GM23338 (cell line): ENCODE measurements at regions not wholly inside any gene's neighbourhood (a gene's known extent, or its start where the extent isn't known, plus 50 kb on each side); places are given as distances from the start of the nearest gene placed in this dataset.

Source experiments
- ATAC-seq: fragments of 200-7000 bp; cut with Tn5 transposase; 3 replicates; pipeline ENCODE4 v1.9.1; 2020
- DNase-seq: peaks from one replicate; pipeline ENCODE4 v3.0.0-alpha.2; 2015; ENCODE audit warnings: low spot score
- H2AFZ ChIP-seq: fragments of 200-600 bp; sonication (generic); 2 replicates; pipeline ENCODE4 v1.8.0; 2016; ENCODE audit warnings: antibody characterized with exemption, mild to moderate bottlenecking, moderate library complexity
- H3F3A ChIP-seq: fragments of 200-600 bp; sonication (generic); replicated peaks from 2 replicates; pipeline ENCODE4 v1.8.0; 2017; ENCODE audit warnings: antibody characterized with exemption, mixed run types, low read depth
- H3K27ac ChIP-seq: fragments of 200-600 bp; sonication (generic); 2 replicates; pipeline ENCODE4 v1.6.1; 2016; ENCODE audit warnings: low read depth
- H3K27me3 ChIP-seq: fragments of 200-600 bp; sonication (generic); 2 replicates; pipeline ENCODE4 v1.8.0; 2016; ENCODE audit warnings: mild to moderate bottlenecking, mixed run types, moderate library complexity; ENCODE audit not compliant: insufficient read depth
- H3K36me3 ChIP-seq: fragments of 200-600 bp; sonication (generic); 2 replicates; pipeline ENCODE4 v1.8.0; 2016; ENCODE audit warnings: mild to moderate bottlenecking; ENCODE audit not compliant: insufficient read depth
- H3K4me1 ChIP-seq: fragments of 200-600 bp; sonication (generic); 2 replicates; pipeline ENCODE4 v1.8.0; 2016; ENCODE audit warnings: mild to moderate bottlenecking, moderate library complexity; ENCODE audit not compliant: insufficient read depth
- H3K4me2 ChIP-seq: fragments of 200-600 bp; sonication (generic); 2 replicates; pipeline ENCODE4 v1.7.1; 2017; ENCODE audit warnings: mixed run types
- H3K4me3 ChIP-seq: fragments of 200-600 bp; sonication (generic); 2 replicates; pipeline ENCODE4 v1.6.1; 2016; ENCODE audit warnings: mixed run types
- H3K79me2 ChIP-seq: fragments of 200-600 bp; sonication (generic); replicated peaks from 2 replicates; pipeline ENCODE4 v1.8.0; 2017; ENCODE audit warnings: mild to moderate bottlenecking; ENCODE audit not compliant: insufficient read depth
- H3K9me2 ChIP-seq: fragments of 200-600 bp; sonication (generic); 2 replicates; pipeline ENCODE4 v1.8.0; 2017; ENCODE audit not compliant: insufficient read depth
- H4K20me1 ChIP-seq: fragments of 200-600 bp; sonication (generic); replicated peaks from 2 replicates; pipeline ENCODE4 v1.8.0; 2017; ENCODE audit warnings: mild to moderate bottlenecking; ENCODE audit not compliant: insufficient read depth
- H3K27ac Mint-ChIP-seq: 2 replicates; pipeline ENCODE4 v1.8.0; 2020; ENCODE audit warnings: inconsistent platforms, mild to moderate bottlenecking, moderate library complexity, mixed read lengths
- H3K27me3 Mint-ChIP-seq: 3 replicates; pipeline ENCODE4 v1.8.0; 2022; ENCODE audit warnings: low read depth, mild to moderate bottlenecking, moderate library complexity, mixed read lengths, inconsistent platforms; ENCODE audit not compliant: insufficient read depth, poor library complexity
- H3K36me3 Mint-ChIP-seq: 3 replicates; pipeline ENCODE4 v1.8.0; 2021; ENCODE audit warnings: low read depth, mild to moderate bottlenecking, inconsistent platforms, moderate library complexity, mixed read lengths
- H3K4me1 Mint-ChIP-seq: 3 replicates; pipeline ENCODE4 v1.8.0; 2020; ENCODE audit warnings: mild to moderate bottlenecking, inconsistent platforms, mixed read lengths
- H3K4me3 Mint-ChIP-seq: 3 replicates; pipeline ENCODE4 v1.8.0; 2021; ENCODE audit warnings: moderate library complexity, mild to moderate bottlenecking, inconsistent platforms, mixed read lengths
- H3K9me3 Mint-ChIP-seq: 3 replicates; pipeline ENCODE4 v1.8.0; 2020; ENCODE audit warnings: moderate library complexity, mild to moderate bottlenecking, inconsistent platforms, mixed read lengths
- EZH2phosphoT487 ChIP-seq: fragments of 200-600 bp; sonication (generic); IDR thresholded peaks from one replicate; pipeline ENCODE4 v1.8.1; 2018; ENCODE audit warnings: antibody characterized with exemption; ENCODE audit not compliant: unreplicated experiment
- ZNF331 ChIP-seq: fragments of 250-450 bp; sonication (Bioruptor Pico); IDR thresholded peaks from 2 replicates; pipeline ENCODE4 v1.5.0; 2020; ENCODE audit warnings: low read depth, mild to moderate bottlenecking, moderate library complexity
- TF ChIP-seq, protein P1 (sequence below): fragments of 250-450 bp; sonication (Bioruptor Pico); IDR thresholded peaks from 2 replicates; pipeline ENCODE4 v1.5.0; 2020; ENCODE audit warnings: mild to moderate bottlenecking, moderate library complexity
- TF ChIP-seq, protein P2 (sequence below): IDR thresholded peaks from one replicate; pipeline ENCODE4 v1.6.1; 2018; ENCODE audit warnings: antibody characterized with exemption; ENCODE audit not compliant: unreplicated experiment
- TF ChIP-seq, protein P3 (sequence below), 2 experiments: fragments of 200-600 bp in 1 of 2; sonication (generic) in 1 of 2; conservative IDR thresholded peaks; 2 replicates each; pipeline versions ENCODE4 v1.5.1 to v1.6.1; 2016 to 2017; ENCODE audit warnings: antibody characterized with exemption in 2 of 2, low read depth in 2 of 2, mild to moderate bottlenecking in 2 of 2, moderate library complexity in 1 of 2
- TF ChIP-seq, protein P4 (sequence below): IDR thresholded peaks from 2 replicates; pipeline ENCODE4 v1.6.1; 2016; ENCODE audit warnings: antibody characterized with exemption

DNA sequence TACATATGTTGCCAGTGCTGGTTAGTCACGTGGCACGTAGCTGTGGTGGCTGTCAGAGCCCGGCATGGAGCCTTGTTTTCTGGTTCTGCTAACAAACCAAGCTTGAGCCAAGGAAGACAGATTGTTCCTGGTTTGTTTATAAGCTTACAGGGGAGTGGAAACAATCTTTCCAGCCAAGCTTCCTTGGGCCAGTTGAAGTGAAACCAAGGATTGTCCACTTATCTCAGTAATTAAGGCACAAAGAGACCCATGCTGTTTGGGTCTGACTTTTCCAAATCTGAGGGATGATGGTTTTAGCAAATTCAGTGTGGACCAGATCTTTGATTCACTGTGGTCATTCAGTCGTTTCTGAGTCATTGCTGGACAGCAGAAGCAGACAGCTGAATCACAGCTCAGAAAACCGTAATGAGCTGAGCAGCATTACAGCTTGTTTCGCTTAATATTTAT, 297.3 kb upstream of the COBL start (continued):
- TF ChIP-seq, protein P1, sequence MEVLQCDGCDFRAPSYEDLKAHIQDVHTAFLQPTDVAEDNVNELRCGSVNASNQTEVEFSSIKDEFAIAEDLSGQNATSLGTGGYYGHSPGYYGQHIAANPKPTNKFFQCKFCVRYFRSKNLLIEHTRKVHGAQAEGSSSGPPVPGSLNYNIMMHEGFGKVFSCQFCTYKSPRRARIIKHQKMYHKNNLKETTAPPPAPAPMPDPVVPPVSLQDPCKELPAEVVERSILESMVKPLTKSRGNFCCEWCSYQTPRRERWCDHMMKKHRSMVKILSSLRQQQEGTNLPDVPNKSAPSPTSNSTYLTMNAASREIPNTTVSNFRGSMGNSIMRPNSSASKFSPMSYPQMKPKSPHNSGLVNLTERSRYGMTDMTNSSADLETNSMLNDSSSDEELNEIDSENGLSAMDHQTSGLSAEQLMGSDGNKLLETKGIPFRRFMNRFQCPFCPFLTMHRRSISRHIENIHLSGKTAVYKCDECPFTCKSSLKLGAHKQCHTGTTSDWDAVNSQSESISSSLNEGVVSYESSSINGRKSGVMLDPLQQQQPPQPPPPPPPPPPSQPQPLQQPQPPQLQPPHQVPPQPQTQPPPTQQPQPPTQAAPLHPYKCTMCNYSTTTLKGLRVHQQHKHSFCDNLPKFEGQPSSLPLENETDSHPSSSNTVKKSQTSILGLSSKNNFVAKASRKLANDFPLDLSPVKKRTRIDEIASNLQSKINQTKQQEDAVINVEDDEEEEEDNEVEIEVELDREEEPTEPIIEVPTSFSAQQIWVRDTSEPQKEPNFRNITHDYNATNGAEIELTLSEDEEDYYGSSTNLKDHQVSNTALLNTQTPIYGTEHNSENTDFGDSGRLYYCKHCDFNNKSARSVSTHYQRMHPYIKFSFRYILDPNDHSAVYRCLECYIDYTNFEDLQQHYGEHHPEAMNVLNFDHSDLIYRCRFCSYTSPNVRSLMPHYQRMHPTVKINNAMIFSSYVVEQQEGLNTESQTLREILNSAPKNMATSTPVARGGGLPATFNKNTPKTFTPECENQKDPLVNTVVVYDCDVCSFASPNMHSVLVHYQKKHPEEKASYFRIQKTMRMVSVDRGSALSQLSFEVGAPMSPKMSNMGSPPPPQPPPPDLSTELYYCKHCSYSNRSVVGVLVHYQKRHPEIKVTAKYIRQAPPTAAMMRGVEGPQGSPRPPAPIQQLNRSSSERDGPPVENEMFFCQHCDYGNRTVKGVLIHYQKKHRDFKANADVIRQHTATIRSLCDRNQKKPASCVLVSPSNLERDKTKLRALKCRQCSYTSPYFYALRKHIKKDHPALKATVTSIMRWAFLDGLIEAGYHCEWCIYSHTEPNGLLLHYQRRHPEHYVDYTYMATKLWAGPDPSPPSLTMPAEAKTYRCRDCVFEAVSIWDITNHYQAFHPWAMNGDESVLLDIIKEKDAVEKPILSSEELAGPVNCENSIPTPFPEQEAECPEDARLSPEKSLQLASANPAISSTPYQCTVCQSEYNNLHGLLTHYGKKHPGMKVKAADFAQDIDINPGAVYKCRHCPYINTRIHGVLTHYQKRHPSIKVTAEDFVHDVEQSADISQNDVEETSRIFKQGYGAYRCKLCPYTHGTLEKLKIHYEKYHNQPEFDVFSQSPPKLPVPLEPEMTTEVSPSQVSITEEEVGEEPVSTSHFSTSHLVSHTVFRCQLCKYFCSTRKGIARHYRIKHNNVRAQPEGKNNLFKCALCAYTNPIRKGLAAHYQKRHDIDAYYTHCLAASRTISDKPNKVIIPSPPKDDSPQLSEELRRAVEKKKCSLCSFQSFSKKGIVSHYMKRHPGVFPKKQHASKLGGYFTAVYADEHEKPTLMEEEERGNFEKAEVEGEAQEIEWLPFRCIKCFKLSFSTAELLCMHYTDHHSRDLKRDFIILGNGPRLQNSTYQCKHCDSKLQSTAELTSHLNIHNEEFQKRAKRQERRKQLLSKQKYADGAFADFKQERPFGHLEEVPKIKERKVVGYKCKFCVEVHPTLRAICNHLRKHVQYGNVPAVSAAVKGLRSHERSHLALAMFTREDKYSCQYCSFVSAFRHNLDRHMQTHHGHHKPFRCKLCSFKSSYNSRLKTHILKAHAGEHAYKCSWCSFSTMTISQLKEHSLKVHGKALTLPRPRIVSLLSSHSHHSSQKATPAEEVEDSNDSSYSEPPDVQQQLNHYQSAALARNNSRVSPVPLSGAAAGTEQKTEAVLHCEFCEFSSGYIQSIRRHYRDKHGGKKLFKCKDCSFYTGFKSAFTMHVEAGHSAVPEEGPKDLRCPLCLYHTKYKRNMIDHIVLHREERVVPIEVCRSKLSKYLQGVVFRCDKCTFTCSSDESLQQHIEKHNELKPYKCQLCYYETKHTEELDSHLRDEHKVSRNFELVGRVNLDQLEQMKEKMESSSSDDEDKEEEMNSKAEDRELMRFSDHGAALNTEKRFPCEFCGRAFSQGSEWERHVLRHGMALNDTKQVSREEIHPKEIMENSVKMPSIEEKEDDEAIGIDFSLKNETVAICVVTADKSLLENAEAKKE = no peak
- TF ChIP-seq, protein P2, sequence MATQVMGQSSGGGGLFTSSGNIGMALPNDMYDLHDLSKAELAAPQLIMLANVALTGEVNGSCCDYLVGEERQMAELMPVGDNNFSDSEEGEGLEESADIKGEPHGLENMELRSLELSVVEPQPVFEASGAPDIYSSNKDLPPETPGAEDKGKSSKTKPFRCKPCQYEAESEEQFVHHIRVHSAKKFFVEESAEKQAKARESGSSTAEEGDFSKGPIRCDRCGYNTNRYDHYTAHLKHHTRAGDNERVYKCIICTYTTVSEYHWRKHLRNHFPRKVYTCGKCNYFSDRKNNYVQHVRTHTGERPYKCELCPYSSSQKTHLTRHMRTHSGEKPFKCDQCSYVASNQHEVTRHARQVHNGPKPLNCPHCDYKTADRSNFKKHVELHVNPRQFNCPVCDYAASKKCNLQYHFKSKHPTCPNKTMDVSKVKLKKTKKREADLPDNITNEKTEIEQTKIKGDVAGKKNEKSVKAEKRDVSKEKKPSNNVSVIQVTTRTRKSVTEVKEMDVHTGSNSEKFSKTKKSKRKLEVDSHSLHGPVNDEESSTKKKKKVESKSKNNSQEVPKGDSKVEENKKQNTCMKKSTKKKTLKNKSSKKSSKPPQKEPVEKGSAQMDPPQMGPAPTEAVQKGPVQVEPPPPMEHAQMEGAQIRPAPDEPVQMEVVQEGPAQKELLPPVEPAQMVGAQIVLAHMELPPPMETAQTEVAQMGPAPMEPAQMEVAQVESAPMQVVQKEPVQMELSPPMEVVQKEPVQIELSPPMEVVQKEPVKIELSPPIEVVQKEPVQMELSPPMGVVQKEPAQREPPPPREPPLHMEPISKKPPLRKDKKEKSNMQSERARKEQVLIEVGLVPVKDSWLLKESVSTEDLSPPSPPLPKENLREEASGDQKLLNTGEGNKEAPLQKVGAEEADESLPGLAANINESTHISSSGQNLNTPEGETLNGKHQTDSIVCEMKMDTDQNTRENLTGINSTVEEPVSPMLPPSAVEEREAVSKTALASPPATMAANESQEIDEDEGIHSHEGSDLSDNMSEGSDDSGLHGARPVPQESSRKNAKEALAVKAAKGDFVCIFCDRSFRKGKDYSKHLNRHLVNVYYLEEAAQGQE = no peak

DNA sequence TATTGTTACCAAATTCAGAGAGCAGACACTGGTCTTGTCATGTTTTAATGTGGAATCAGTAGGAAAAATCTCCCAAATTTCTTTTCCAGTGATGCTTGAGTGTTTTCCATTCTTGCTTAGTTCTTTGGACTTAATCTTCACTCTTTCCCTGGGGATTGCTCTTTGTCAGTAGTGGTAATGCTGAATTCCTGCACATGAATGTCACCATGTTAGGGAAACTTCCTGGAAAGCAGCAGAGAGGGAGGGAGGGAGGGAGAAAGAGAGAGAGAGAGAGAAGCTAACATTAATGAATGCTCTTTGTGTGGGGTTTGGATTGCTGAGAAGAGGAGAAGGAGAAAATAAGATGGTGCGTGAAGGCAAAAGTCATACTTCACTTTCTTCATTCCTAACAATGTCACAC, 295.3 kb upstream of the COBL start:
- peak; percentile 30; the same call in 2 of the 3 replicates for ATAC-seq
- H3K9me2 ChIP-seq = no peaks in the 10 kb centered on the region
- H3K4me1 ChIP-seq = 0 out of 2 replicates have a peak, but pooled peaks cover 4% of the 10 kb centered on the region
- peaks cover 6% of the 10 kb centered on the region for H3K4me1 Mint-ChIP-seq
- H3K36me3 ChIP-seq = no peaks in the 10 kb centered on the region
- H3F3A ChIP-seq = no peaks in the 10 kb centered on the region
- DNase-seq = peak; percentile 15
- H3K27ac ChIP-seq = no peak overlapping the region
- no peaks in the 10 kb centered on the region for H4K20me1 ChIP-seq
- H3K27ac Mint-ChIP-seq = no peak overlapping the region
- no peaks in the 10 kb centered on the region for H3K79me2 ChIP-seq
- H3K4me3 ChIP-seq = no peak overlapping the region
- no peak overlapping the region for H3K4me3 Mint-ChIP-seq
- H3K27me3 Mint-ChIP-seq = no peaks in the 10 kb centered on the region
- H2AFZ ChIP-seq = peak overlapping the region; percentile 66; the same call in 1 of the 2 replicates
- no peaks in the 10 kb centered on the region for H3K27me3 ChIP-seq
- no peaks in the 10 kb centered on the region for H3K9me3 Mint-ChIP-seq
- no peaks in the 10 kb centered on the region for H3K36me3 Mint-ChIP-seq
- H3K4me2 ChIP-seq = no peak overlapping the region
- TF ChIP-seq, protein P3, sequence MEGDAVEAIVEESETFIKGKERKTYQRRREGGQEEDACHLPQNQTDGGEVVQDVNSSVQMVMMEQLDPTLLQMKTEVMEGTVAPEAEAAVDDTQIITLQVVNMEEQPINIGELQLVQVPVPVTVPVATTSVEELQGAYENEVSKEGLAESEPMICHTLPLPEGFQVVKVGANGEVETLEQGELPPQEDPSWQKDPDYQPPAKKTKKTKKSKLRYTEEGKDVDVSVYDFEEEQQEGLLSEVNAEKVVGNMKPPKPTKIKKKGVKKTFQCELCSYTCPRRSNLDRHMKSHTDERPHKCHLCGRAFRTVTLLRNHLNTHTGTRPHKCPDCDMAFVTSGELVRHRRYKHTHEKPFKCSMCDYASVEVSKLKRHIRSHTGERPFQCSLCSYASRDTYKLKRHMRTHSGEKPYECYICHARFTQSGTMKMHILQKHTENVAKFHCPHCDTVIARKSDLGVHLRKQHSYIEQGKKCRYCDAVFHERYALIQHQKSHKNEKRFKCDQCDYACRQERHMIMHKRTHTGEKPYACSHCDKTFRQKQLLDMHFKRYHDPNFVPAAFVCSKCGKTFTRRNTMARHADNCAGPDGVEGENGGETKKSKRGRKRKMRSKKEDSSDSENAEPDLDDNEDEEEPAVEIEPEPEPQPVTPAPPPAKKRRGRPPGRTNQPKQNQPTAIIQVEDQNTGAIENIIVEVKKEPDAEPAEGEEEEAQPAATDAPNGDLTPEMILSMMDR (conservative IDR thresholded peaks at IDR 0.05; ENCODE audit: low read depth in 2 of 2) = no peak
- TF ChIP-seq ZNF331 (CRISPR knock-in tag) = no peak
- TF ChIP-seq, protein P4, sequence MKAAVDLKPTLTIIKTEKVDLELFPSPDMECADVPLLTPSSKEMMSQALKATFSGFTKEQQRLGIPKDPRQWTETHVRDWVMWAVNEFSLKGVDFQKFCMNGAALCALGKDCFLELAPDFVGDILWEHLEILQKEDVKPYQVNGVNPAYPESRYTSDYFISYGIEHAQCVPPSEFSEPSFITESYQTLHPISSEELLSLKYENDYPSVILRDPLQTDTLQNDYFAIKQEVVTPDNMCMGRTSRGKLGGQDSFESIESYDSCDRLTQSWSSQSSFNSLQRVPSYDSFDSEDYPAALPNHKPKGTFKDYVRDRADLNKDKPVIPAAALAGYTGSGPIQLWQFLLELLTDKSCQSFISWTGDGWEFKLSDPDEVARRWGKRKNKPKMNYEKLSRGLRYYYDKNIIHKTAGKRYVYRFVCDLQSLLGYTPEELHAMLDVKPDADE = no peak
- TF ChIP-seq EZH2phosphoT487 = no peak
